Ishikawa (cell line): ENCODE measurements at regions not wholly inside any gene's neighbourhood (a gene's known extent, or its start where the extent isn't known, plus 50 kb on each side); places are given as distances from the start of the nearest gene placed in this dataset.

Experiments
- EP300 ChIP-seq: IDR thresholded peaks from 2 replicates; pipeline ENCODE4 v1.6.1; 2012; ENCODE audit warnings: borderline replicate concordance
- FOXM1 ChIP-seq: IDR thresholded peaks from 2 replicates; pipeline ENCODE4 v1.6.1; 2012; ENCODE audit warnings: low read depth, borderline replicate concordance
- TAF1 ChIP-seq: IDR thresholded peaks from 2 replicates; pipeline ENCODE4 v1.6.1; 2012; ENCODE audit warnings: low read depth, mild to moderate bottlenecking
- YY1 ChIP-seq: IDR thresholded peaks from 2 replicates; pipeline ENCODE4 v1.6.1; 2012; ENCODE audit warnings: low read depth
- TF ChIP-seq, protein P1 (sequence below): IDR thresholded peaks from 2 replicates; pipeline ENCODE4 v1.6.1; 2012; ENCODE audit warnings: low read depth, mild to moderate bottlenecking
- TF ChIP-seq, protein P2 (sequence below): IDR thresholded peaks from 2 replicates; pipeline ENCODE4 v1.6.1; 2012
- TF ChIP-seq, protein P3 (sequence below): IDR thresholded peaks from 2 replicates; pipeline ENCODE4 v1.6.1; 2012

DNA sequence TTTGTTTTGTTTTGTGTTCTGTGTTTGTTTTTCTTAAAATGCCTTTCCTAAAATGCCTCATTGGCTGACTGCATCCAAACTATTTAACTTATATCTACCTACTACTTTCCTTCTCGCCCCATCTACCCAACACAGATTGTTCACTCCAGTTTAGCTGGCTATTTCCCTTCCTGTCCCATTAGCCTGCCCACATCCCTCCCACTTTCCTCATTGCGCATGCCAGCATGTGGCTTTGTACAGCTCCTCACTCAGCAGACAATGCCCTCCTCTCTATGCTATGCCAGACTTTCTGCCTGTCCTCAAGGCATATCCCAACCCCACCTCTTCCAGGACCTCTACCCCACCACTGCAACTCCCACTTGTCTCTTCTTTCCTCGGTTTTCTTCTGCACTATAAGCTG, 94.7 kb upstream of the C1orf21 start:
- TF ChIP-seq, protein P1, sequence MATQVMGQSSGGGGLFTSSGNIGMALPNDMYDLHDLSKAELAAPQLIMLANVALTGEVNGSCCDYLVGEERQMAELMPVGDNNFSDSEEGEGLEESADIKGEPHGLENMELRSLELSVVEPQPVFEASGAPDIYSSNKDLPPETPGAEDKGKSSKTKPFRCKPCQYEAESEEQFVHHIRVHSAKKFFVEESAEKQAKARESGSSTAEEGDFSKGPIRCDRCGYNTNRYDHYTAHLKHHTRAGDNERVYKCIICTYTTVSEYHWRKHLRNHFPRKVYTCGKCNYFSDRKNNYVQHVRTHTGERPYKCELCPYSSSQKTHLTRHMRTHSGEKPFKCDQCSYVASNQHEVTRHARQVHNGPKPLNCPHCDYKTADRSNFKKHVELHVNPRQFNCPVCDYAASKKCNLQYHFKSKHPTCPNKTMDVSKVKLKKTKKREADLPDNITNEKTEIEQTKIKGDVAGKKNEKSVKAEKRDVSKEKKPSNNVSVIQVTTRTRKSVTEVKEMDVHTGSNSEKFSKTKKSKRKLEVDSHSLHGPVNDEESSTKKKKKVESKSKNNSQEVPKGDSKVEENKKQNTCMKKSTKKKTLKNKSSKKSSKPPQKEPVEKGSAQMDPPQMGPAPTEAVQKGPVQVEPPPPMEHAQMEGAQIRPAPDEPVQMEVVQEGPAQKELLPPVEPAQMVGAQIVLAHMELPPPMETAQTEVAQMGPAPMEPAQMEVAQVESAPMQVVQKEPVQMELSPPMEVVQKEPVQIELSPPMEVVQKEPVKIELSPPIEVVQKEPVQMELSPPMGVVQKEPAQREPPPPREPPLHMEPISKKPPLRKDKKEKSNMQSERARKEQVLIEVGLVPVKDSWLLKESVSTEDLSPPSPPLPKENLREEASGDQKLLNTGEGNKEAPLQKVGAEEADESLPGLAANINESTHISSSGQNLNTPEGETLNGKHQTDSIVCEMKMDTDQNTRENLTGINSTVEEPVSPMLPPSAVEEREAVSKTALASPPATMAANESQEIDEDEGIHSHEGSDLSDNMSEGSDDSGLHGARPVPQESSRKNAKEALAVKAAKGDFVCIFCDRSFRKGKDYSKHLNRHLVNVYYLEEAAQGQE = no peak
- TF ChIP-seq, protein P2, sequence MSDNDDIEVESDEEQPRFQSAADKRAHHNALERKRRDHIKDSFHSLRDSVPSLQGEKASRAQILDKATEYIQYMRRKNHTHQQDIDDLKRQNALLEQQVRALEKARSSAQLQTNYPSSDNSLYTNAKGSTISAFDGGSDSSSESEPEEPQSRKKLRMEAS = no peak
- TF ChIP-seq EP300 (no peak), YY1 (no peak), TAF1 (no peak), FOXM1 (no peak)
- TF ChIP-seq, protein P3, sequence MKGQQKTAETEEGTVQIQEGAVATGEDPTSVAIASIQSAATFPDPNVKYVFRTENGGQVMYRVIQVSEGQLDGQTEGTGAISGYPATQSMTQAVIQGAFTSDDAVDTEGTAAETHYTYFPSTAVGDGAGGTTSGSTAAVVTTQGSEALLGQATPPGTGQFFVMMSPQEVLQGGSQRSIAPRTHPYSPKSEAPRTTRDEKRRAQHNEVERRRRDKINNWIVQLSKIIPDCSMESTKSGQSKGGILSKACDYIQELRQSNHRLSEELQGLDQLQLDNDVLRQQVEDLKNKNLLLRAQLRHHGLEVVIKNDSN = no peak
